ENCODE measurements at regions not wholly inside any gene's neighbourhood (a gene's known extent, or its start where the extent isn't known, plus 50 kb on each side); places are given as distances from the start of the nearest gene placed in this dataset.

- H3K9me3 Mint-ChIP-seq (ENCODE audit: low read depth): no peaks in the 10 kb centered on the region
- H3K4me3 Mint-ChIP-seq: no peak overlapping the region
- H3K4me1 Mint-ChIP-seq (ENCODE audit: low read depth): peaks cover 4% of the 10 kb centered on the region
- peaks cover 7% of the 10 kb centered on the region for H3K27me3 Mint-ChIP-seq
- no peaks in the 10 kb centered on the region for H3K36me3 Mint-ChIP-seq
- peak overlapping the region; percentile 11 for H3K27ac Mint-ChIP-seq
These were observed 296.3 kb downstream of the UACA start for GRCh38 chr15:70466895-70467529.

DNA sequence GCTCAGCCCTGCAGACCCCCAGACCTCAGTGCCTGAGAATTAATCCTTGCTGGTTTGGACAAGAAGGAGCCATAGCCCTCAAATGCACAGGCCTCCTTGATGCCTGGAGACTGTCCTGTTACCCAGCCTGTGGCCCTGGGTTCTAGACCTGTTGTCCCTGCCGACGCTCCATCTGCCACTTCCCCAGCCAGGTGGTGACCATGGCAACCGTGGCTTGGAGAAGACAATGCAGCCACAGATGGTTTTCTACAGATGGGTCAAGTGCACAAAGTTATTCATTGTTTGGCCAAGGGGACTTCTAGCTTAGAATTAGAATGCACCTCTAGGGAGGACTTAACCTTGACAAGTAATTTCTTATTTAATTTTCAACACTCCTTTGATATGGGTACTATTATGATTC, 297.1 kb downstream of the UACA start:
- Mint-ChIP-seq H3K4me3 (no peak overlapping the region), H3K27me3 (peaks cover 7% of the 10 kb centered on the region), H3K27ac (no peak overlapping the region), H3K9me3 (ENCODE audit: low read depth) (no peaks in the 10 kb centered on the region), H3K4me1 (ENCODE audit: low read depth) (peaks cover 4% of the 10 kb centered on the region), H3K36me3 (no peaks in the 10 kb centered on the region)

DNA sequence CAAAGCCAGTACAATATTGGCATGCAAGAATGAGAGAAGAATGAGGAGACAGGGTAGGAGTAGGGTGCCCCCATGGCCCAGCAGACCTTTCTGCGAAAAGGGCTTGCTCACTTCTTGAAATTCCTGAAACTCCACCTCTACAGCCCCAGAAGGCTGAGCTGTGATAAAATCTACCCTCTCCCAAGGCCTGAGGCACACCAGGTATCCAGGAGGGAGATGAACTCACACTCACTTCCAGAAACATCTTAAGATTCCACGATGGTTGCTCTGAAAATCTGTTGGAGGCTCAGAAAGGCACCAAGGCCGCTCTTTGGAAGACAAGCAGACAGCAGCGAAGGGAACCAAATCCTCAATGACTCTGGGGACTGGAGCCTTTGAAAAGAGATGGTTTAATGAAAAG, 297.5 kb downstream of the UACA start:
- peaks cover 8% of the 10 kb centered on the region for H3K4me1 Mint-ChIP-seq (ENCODE audit: low read depth)
- H3K4me3 Mint-ChIP-seq: no peak overlapping the region
- no peaks in the 10 kb centered on the region for H3K9me3 Mint-ChIP-seq (ENCODE audit: low read depth)
- no peaks in the 10 kb centered on the region for H3K36me3 Mint-ChIP-seq
- H3K27ac Mint-ChIP-seq: no peak overlapping the region
- H3K27me3 Mint-ChIP-seq: peaks cover 7% of the 10 kb centered on the region

- peaks cover 14% of the 10 kb centered on the region for H3K4me1 Mint-ChIP-seq (ENCODE audit: low read depth)
- no peak overlapping the region for H3K4me3 Mint-ChIP-seq
- no peaks in the 10 kb centered on the region for H3K36me3 Mint-ChIP-seq
- no peak overlapping the region for H3K27ac Mint-ChIP-seq
- no peaks in the 10 kb centered on the region for H3K9me3 Mint-ChIP-seq (ENCODE audit: low read depth)
- H3K27me3 Mint-ChIP-seq: no peaks in the 10 kb centered on the region
These were observed 299.9 kb downstream of the UACA start for GRCh38 chr15:70463453-70463834.

GRCh38 chr15:70461992-70462391, 301.4 kb downstream of the UACA start:
- Mint-ChIP-seq H3K4me1 (ENCODE audit: low read depth) (peaks cover 12% of the 10 kb centered on the region), H3K36me3 (no peaks in the 10 kb centered on the region), H3K9me3 (ENCODE audit: low read depth) (no peaks in the 10 kb centered on the region), H3K27me3 (no peaks in the 10 kb centered on the region), H3K4me3 (no peak overlapping the region), H3K27ac (no peak overlapping the region)

DNA sequence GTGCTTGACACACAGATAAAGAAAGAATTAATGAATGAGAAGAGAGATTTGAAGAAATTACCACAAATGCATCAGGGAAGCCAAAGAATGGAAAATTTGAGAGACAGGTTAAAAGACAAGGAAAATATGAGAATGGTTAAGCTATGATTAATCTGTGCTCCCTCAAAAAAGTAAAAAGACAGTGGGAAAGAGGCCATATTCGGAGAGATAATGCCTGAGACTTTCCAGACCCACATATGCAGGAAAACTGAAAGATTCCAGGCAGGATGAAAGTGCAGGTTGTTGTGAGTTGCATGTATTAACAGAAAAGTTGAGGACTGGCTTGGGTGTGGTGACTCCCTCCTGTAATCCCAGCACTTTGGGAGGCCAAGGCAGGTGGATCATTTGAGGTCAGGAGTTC, 302.3 kb downstream of the UACA start:
- Mint-ChIP-seq H3K4me1 (ENCODE audit: low read depth) (peaks cover 9% of the 10 kb centered on the region), H3K36me3 (no peaks in the 10 kb centered on the region), H3K27ac (no peak overlapping the region), H3K4me3 (no peak overlapping the region), H3K27me3 (no peaks in the 10 kb centered on the region), H3K9me3 (ENCODE audit: low read depth) (no peaks in the 10 kb centered on the region)

- Mint-ChIP-seq H3K36me3 (no peaks in the 10 kb centered on the region), H3K4me1 (ENCODE audit: low read depth) (peaks cover 9% of the 10 kb centered on the region), H3K27ac (no peak overlapping the region), H3K9me3 (ENCODE audit: low read depth) (no peaks in the 10 kb centered on the region), H3K27me3 (no peaks in the 10 kb centered on the region), H3K4me3 (no peak overlapping the region)
These were observed 304.0 kb downstream of the UACA start for GRCh38 chr15:70459312-70459711.

DNA sequence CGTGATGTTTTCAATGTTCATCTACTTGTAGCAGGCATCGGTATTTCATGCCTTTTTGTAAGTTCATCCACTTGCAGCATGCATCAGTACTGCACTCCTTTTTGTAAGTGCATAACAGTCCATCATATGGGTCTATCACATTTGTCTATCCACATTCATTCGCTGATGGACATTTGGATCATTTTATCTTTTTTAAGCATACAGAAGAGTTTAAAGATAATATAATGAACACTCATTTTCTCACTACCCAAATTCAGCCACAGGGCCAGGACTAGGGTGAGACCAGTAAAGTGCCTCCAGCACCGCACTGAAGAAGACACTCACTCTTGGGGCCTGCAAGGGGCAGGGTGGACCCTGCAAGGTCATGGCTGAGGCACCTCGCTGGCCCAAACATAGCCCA, 309.6 kb downstream of the UACA start:
- Mint-ChIP-seq H3K4me3 (no peak overlapping the region), H3K36me3 (no peaks in the 10 kb centered on the region), H3K27me3 (no peaks in the 10 kb centered on the region), H3K9me3 (ENCODE audit: low read depth) (no peaks in the 10 kb centered on the region), H3K4me1 (ENCODE audit: low read depth) (peaks cover 30% of the 10 kb centered on the region), H3K27ac (no peak overlapping the region)

GRCh38 chr15:70453238-70453637, 310.1 kb downstream of the UACA start:
- Mint-ChIP-seq H3K27ac (no peak overlapping the region), H3K36me3 (no peaks in the 10 kb centered on the region), H3K4me3 (no peak overlapping the region), H3K27me3 (peaks cover 2% of the 10 kb centered on the region), H3K9me3 (ENCODE audit: low read depth) (no peaks in the 10 kb centered on the region), H3K4me1 (ENCODE audit: low read depth) (peaks cover 33% of the 10 kb centered on the region)

DNA sequence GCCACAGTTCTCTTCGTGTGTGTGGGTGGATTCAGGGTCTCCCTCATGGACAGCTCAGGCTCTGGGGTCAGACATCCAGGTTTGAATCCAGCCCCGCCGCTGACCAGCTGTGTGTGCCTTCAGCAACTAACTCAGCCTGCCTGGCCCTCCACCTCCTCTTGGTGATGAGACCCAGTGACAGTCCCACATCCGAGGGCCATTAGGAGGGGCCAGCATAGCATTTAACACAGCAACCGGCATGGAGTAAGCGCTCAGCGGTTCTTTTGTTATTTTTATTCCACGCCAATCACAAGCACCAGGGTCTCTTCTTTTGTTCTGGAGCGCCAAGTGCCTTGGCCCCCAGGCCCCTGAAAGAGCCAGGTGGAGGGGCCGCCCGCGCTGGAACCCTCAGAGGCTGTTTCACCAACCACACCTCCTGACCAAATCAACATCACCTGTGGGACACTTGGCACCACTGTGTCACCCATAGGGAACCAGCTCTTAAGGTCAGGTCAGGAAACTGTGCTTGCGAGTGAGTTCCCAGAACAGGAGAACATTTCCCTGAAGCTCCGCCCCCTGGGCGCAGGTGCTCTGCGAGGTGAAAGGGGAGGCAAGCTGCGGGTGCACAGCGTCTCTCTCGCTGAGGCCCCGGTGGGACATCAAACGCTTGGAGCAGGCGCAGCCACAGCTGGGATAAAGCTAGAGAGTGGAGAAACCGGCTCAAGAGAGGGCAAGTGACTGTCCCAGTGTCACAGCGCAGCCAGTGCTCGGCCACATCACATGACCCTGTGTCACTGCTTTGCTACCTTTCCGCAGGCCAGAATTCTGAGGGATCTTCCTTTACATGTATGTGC, 311.3 kb downstream of the UACA start:
- H3K4me3 Mint-ChIP-seq: no peak overlapping the region
- no peaks in the 10 kb centered on the region for H3K9me3 Mint-ChIP-seq (ENCODE audit: low read depth)
- H3K36me3 Mint-ChIP-seq: no peaks in the 10 kb centered on the region
- no peak overlapping the region for H3K27ac Mint-ChIP-seq
- H3K4me1 Mint-ChIP-seq (ENCODE audit: low read depth): peaks cover 44% of the 10 kb centered on the region
- H3K27me3 Mint-ChIP-seq: peaks cover 2% of the 10 kb centered on the region

DNA sequence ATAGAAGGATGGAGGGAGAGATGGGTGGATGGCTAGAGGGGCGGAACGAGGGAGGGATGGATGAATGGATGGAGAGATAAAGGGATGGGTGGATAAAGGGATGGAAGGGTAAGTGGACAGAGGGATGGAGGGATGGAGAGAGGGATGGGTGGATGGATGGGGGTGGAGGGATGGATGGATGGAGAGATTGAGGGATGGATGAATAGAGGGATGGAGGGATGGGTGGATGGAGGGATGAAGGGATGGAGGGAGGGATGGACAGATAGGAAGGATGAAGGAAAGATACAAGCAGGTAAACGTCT, 313.3 kb downstream of the UACA start:
- Mint-ChIP-seq H3K4me1 (ENCODE audit: low read depth) (peaks cover 45% of the 10 kb centered on the region), H3K4me3 (no peak overlapping the region), H3K36me3 (no peaks in the 10 kb centered on the region), H3K27me3 (peaks cover 2% of the 10 kb centered on the region), H3K27ac (no peak overlapping the region), H3K9me3 (ENCODE audit: low read depth) (no peaks in the 10 kb centered on the region)

GRCh38 chr15:70449311-70450141, 313.8 kb downstream of the UACA start:
- no peak overlapping the region for H3K4me3 Mint-ChIP-seq
- no peaks in the 10 kb centered on the region for H3K9me3 Mint-ChIP-seq (ENCODE audit: low read depth)
- no peaks in the 10 kb centered on the region for H3K36me3 Mint-ChIP-seq
- peaks cover 45% of the 10 kb centered on the region for H3K4me1 Mint-ChIP-seq (ENCODE audit: low read depth)
- H3K27ac Mint-ChIP-seq: no peak overlapping the region
- peaks cover 2% of the 10 kb centered on the region for H3K27me3 Mint-ChIP-seq

GRCh38 chr15:70447928-70448698, 315.2 kb downstream of the UACA start:
- H3K9me3 Mint-ChIP-seq (ENCODE audit: low read depth): no peaks in the 10 kb centered on the region
- peaks cover 42% of the 10 kb centered on the region for H3K4me1 Mint-ChIP-seq (ENCODE audit: low read depth)
- peaks cover 7% of the 10 kb centered on the region for H3K27me3 Mint-ChIP-seq
- no peaks in the 10 kb centered on the region for H3K36me3 Mint-ChIP-seq
- peak overlapping the region; percentile 46 for H3K4me3 Mint-ChIP-seq
- H3K27ac Mint-ChIP-seq: no peak overlapping the region

- Mint-ChIP-seq H3K27me3 (peaks cover 9% of the 10 kb centered on the region), H3K36me3 (no peaks in the 10 kb centered on the region), H3K27ac (no peak overlapping the region), H3K4me1 (ENCODE audit: low read depth) (peaks cover 39% of the 10 kb centered on the region), H3K4me3 (peak overlapping the region; percentile 46), H3K9me3 (ENCODE audit: low read depth) (no peaks in the 10 kb centered on the region)
These were observed 315.8 kb downstream of the UACA start for GRCh38 chr15:70447521-70447920.

DNA sequence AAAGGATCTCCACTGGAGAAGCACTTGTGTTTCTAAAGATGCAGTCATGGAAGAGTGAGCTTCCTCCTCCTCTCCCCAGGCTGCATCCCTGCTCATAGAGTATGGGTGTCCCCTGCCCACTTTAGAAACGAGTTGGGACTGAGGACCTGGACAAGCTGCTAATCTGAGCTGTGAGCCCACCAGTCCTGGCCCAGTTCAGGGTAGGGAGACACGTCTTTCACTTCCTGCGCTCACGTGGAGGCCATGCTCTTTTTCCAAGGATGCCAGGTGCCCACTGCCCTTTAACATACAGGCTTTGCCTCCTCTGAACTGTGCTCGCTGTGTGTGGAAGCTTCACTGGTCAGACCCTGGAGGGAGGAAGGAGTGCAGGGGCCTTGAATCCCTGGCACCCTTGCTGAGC, 316.3 kb downstream of the UACA start:
- Mint-ChIP-seq H3K4me1 (ENCODE audit: low read depth) (peaks cover 35% of the 10 kb centered on the region), H3K4me3 (peak overlapping the region; percentile 46), H3K36me3 (no peaks in the 10 kb centered on the region), H3K27me3 (peaks cover 12% of the 10 kb centered on the region), H3K27ac (no peak overlapping the region), H3K9me3 (ENCODE audit: low read depth) (no peaks in the 10 kb centered on the region)

Measured in activated naive CD8-positive, alpha-beta T cell (primary cell).